GM18861 (cell line): ENCODE measurements at regions not wholly inside any gene's neighbourhood (a gene's known extent, or its start where the extent isn't known, plus 50 kb on each side); places are given as distances from the start of the nearest gene placed in this dataset.

Experiments used
- ATAC-seq: cut with Tn5 transposase; IDR thresholded peaks from one replicate; pipeline ENCODE4 v1.9.1; 2021; ENCODE audit not compliant: unreplicated experiment

DNA sequence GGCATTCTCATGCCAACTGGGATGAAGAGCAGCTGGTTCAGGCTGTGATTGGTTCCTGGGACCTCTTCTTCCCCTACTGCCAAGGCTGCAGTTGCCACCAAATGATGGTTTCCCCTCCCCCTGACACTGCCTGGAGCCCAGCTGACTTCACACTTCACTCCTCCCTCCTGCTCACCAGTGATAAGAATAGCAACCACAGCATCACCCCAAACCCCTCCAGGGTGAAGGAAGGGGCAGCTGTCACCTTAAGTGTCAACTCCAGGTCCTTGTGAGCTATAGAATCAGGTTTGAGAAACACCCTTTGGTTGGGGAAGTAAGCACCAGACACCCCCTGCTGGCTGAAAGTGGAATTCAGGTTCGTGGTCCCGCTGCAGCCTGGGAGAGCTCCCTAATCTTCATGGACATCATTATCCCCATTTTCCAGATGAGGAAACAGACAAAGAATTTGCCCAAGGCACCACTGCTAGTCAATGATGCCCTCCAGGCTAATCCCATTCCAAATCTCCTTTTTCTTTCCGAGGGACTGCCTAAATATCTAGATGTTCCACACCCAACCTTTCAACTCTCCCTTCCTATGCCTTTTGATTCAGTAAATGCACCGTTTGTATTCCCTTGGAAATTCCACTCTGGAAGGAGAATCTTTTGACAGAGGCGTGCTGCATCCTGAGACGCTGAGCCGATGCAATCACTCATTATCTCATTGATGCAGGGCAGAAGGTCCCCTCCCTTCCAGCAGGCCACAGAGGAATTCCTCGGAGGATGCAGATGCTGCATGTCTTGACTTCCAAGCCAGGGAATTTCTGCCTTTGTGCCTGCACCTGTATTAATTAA is 50.6 kb upstream of the UQCRFS1 start:
- no peak for ATAC-seq

DNA sequence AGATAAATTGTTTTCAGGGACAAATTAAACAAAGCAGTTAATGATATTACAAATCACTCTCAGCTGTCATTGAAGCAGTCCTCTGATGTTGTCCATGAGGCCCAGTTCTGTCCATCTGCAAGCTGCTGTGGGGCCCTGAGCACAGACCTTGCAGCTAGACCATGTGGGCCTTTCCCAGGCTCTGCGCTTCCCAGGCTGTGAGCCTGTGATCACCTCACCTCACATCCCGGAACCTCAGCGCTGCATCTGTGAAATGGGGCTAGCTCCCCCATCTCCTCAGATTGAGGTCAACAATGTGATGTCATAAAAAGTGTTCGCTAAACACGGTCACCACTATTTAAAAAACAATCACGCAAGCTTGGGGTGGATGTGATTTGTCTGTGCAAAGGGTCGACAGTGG is 51.9 kb upstream of the UQCRFS1 start:
- ATAC-seq: no peak

DNA sequence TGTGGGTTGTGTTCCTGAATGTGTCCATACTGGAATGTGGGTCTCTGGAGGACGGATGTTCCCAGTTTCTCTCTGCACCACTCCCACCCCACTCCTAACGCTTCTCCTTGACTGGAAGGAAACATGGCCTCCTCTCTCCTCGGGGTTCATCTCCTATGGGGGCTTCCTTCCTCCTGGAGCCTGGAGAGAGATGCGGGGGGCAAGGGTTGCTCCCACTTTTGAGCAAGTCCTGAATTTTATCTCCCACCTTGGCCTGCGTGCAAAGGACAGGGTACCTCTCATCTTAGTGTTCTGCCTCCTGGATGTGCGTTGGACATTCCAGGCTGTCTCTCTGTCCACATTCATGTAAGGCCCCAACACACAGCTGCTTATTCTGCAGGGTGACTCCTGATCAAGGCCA is 52.5 kb upstream of the UQCRFS1 start:
- ATAC-seq: no peak

DNA sequence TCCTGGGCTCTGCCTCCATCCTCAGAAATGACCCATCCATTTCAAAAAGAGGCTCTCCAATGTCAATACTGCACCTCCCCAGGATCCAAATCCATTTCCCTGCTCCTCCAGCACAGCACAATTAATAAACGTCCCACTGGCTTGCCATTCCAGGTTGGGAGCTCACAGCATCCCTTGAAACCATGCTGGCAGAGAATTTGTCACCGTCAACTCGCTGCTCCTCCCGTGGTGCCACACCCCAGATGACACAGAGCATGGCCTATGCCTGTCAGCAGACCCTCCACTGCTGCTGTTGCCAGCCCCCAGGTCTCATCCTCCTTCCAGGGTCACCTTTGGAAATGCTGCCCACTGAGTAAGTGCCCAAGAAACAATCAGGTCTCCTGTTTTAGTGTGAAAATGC is 53.0 kb upstream of the UQCRFS1 start:
- ATAC-seq: no peak

DNA sequence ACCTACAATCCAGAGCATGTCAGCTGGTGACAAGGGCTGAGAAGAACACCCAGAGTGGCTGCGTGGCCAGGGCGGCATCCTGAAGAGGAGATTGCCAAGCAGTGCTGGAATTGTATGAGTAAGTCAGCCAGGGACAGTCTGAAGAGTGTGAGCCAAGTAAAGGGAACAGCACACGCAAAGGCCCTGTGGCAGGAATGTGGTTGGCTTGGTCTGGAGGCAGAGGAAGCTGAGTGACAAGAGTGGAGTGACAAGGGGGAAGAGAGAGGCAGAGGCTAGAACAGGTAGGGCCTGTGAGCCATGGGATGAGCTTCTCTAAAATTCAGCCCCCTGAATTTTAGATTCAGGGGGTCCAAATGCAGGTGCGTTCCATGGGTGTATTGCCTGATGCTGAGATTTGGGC is 53.7 kb upstream of the UQCRFS1 start:
- ATAC-seq: no peak

DNA sequence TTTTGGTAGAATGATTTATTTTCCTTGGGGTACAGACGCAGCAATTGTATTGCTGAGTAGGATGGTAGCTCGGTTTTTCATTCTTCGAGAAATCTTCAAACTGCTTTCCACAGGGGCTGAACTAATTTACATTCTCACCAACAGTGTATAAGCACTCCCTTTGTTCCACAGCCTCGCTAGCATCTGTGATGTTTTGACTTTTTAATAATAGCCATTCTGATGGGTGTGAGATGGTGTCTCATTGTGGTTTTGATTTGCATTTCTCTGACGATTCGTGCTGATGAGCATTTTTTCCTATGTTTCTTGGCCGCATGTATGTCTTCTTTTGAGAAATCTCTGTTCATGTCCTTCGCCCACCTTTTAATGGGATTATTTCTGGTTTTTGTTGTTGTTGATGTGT is 54.8 kb upstream of the UQCRFS1 start:
- ATAC-seq: no peak

DNA sequence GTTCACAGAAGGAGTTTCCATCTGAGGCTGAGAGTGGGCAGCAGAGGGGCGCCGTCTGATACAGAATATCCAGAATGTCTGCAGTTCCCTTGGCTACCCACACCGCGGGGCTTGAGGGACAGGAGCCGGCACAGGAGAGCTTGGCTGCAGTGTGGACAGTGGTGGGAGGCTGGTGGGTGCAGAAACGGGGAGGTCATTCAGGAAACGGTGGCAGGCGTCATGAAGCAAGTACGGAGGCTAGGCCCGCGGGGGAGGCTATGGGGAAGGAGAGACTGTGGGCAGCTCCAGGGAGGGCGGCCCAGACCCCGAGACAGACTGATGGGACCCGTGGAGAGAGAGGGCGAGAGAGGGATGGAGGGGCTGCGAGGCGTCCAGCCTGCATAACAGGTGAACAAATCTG is 55.2 kb upstream of the UQCRFS1 start:
- ATAC-seq: no peak

DNA sequence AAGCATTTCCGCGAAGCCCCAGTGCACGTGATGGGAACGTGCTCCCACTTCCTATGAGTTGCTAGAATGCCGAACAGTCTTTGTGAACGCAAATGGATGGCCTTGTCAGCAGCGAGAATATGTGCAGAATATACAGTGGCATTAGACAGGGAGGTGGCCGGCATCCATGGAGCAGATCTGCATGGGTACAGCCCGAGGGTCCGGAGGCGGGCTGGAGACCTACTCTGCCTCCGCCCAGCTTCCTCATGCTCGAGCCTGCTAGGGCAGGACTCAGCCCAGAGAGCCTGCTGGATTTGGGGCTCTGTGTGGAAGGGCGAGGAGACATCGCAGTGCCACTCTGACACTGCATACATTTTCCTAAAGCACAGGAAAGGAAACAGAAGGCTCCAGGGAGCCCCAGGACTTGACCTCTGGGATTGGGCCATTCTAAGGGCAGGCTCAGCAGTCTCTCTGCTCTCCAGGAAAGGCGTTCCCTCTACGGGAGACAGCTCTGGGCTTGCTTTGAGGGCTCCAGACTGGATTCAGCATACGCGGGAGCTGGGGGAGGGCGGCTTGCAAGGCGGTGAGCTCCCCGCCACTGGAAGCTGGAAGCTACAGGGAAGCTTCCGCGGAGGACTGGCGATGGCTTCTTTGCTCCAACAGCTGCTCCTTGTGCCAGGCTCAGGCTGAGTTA is 55.9 kb upstream of the UQCRFS1 start:
- ATAC-seq: no peak

DNA sequence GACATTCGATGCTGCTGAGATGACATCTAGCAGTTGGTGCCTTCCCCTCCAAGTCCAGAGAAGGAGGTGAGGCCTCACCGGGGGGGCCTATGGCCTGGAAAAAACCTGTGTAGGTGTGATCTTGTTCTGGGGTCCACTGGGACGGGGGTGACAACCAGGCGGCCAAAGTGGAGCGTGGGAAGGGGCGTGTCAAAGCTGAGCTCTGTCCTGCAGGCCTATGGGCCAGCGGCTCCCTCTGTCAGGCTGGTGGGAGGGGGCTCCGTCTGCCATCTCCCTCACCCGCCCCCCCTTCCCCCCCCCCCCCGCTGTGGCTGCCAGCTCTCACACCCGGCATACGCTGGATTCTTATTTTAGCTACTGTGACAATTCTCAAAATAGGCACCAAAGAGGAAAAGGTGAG is 56.7 kb upstream of the UQCRFS1 start:
- ATAC-seq: no peak

DNA sequence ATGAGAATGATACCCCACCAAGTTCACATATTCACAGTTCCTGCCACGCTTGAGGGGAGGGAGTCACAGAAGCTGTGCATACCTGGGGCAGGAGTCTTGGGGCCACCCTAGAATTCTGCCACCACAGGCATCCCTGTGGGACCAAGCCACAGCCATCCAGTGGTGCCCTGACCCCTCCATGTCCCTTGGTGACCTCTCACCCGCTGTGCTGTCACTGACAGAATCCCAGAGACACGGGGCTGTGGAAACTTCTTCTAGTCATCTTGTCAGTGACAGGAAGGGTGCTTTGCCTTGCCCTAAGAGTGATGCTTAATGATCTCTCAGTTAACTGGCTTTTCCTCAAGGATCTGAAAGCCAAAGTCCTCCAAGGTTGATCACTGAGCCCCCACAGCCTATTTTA is 58.4 kb upstream of the UQCRFS1 start:
- no peak for ATAC-seq

DNA sequence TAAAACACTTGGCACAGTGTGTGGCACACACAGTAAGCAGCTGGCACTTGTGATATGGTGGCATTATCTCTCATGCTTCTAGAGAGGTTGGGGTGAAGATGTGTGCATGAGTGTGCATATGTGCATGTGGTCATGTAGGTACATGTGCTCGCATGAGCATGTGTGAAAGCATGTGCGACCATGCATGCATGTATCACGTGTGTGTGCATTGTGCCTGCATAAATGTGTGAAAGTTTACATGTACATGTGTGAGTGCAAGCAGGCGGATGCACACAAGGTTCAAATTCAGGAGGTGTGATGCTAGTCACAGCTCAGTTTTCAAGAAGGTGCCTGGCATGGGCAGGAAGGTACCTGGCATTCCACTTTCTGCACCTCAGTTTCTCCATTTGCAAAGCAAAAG is 59.0 kb upstream of the UQCRFS1 start:
- ATAC-seq: no peak

DNA sequence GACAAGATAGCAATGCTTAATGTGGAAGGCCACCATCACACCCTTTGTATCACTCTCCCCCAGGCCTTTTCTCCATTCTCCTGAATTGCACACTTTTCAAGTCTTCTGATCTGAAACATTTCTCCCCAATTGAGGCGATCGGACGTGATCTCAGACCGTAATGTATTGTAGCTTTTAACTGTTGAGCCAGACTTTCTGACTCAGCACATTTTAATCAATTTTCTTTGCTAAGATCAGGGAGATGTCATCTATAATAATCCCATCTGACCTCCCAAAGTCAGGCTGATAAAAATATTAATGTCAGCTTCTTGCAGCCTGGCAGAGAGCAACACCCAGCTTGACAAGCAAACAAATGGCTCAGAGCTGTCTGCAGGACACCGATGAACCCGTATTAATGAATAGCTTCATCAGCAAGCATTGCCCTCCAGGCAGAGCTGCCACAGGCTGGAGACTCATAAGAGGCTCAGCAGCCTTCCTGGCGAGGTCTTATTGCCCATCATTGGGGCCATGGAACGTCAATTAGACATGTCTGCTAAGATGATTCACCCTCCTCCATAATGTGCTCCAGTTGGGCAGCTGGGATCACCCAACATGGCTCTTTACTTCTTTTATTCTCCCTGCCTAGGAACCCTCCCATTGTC is 60.2 kb upstream of the UQCRFS1 start:
- ATAC-seq: no peak

DNA sequence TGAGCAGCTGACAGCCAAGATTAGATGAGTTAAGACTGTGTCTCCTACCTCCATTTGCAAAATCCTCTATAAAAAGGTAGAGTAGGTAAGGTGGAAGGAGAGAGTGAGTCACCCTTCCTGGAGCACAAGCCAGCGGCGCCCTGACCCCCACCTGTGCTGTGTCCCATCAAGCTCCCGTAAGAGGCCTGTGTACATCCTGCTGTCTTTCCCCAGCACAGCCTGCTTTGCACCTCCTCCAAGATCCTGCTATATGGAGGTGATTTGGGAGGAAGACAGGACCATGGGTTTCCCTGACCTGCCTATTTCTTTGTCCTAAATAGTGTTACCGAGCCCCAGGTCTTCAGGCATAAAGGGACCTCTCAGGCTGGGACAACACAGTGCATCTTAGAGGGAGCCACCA is 62.3 kb upstream of the UQCRFS1 start:
- no peak for ATAC-seq

DNA sequence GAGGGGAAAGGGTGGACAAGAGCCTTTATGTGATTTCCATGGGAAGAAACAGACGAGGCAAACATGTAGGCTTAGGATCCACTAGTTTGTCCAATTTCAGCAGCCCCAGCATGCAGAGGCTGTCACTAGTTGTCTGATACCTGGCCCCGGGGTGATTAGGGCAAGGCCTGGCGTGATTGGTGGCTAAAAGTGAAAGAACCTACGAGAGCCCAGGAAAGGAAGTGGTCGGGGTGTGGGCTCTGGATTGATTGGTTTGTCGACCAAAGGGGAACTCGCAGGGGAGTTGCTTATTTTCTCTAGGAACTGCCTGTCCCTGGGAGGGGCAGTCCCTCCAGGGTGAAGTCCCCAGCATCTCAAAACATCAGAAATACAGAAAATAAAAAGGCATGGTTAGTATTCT is 64.2 kb upstream of the UQCRFS1 start:
- ATAC-seq: peak; percentile 97

DNA sequence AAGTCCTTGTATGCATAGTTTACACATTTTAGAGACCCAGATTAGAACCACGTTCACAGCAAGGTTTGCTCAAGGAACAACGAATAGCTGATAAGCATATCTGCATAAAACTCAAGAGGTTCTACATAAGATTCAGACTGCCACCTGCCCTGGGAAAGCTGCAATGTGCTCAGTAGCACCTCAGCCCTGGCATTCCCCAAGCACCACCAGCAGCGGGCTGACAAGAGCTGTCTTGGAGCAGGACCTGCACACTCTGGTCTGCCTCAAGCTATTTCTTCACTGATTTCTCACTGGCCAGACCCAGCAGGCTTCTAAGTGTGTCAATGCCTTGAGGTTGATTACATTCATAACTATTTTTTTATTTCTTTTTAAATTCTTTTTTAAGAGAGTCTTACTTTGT is 65.8 kb upstream of the UQCRFS1 start:
- ATAC-seq: no peak

DNA sequence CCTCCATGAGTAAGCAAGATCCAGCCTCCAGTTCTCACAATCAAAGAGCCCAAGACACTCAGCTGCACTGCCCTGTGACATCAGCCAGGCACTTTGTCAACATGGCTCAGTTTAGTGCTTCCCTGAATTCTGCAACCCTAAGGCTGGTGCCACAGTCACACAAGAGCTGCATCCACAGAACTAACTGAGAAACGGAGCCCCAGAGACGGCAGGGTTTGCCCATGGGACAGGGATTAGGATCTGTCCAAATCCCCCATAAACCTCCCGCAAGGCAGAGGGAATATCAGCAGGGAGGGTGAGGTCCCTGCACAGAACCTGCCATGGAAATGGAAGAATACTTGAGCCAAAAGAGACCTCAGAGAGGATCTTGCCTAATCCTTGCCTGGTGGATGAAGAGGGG is 70.4 kb upstream of the UQCRFS1 start:
- ATAC-seq: no peak

DNA sequence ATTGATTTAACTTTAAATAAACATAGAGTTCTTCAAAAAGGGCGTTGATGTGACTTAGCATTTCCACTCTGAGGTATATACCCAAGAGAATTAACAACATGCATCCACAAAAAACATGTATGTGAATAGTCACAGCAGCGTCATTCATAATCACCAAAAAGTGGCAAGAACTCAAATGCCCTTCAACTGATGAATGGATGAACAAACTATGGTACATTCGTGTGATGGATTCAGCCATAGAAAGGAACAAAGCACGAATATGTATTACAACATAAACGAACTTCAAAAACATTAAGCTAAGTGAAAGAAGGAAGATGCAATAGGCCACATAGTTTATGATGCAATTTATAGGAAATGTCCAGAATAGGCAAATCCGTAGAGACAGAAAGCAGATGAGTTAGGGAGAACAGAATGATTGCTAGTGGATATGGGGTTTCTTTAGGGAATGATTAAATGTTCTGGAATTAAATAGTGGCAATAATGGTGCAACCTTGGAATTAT is 72.3 kb upstream of the UQCRFS1 start:
- ATAC-seq: no peak

DNA sequence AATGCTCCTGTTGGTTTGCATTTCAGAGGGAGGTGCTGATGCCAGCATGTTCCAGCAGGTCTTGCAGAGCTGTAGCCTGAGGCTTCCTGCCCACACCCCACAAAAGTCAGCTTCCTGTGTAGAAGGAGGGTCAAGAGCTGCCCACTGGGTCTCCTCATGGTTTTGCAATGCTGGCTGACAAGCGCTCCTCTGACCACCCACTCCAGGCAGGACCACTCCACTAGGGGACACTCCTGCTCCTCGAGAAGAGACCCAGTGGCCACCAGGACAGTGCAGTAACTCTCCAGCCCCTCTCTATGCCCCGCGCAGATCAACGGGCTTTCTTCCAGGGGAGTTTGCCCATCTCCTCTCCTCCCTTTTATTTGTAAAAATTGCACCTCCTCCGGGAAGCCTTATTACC is 72.9 kb upstream of the UQCRFS1 start:
- no peak for ATAC-seq

DNA sequence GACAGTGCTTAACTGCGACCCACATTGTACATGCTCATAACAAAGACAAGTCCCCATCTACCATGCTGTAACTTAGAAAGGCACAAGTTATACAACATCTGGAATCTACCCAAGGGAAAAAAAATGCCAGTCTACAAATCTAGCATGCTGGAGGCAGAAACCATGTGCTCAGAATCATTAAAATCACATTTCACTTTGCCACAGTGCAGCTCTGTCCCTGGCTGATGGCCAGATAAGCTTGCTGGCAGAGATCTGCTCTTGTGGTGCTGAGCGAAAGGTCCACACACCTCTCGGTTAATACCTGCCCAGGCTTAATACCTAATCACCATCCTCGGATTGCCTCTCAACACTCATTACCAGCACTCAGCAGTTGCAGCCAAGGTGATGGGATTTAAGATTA is 74.1 kb upstream of the UQCRFS1 start:
- ATAC-seq: no peak

DNA sequence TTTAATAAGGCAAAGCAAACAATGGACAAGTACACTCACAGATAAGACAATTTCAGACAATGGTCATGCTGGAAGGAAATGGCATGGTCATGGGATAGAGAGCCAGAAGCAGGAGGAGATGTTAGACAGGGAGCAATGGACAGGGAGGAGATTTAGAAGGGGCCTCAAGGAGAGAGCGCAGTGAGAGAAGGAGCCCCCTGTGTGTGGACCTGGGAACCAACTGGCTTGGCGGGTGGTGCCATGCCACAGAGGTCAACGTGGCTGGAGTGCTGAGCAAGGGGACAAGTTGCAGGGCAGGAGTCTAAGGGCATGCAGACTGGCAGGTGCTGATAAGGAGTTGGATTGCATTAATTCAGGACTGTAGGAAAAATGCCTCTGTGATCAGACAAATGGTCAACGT is 75.3 kb upstream of the UQCRFS1 start:
- no peak for ATAC-seq

DNA sequence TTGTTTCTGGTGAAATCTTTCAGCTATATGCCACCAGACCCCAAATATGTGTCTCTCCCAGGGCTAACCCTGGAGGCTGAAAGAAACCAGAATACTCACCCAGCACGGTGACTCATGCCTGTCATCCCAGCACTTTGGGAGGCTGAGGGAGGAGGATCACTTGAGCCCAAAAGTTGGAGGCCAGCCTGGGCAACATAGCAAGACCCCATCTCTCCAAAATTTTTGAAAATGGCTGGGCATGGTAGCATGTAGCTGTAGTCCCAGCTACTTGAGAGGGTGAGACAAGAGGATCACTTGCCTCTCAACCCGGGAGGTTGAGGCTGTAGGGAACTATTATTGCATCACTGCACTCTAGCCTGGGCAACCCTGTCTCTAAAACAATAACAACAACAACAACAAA is 76.1 kb upstream of the UQCRFS1 start:
- ATAC-seq: no peak

DNA sequence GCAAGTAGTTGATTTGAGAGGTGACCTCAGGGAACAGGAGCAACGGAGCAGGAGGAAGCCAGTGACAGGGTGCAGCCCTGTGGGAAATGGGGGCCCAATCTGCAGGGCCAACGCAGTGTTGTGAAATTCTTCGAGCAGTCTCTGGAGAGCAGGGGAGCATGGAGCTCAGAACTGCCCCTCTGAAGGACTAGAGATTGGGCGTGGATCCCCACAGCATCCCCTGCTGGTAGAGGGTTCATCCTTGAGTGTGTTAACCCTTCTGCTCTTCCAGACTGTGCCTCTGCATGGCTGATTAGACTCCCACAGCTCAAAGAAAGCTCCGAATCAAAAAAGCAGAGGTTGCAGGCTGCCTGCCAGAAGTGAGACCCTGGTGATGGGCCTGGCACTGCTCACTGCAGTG is 77.9 kb upstream of the UQCRFS1 start:
- ATAC-seq: no peak
